A549 (cell line): ENCODE measurements at regions not wholly inside any gene's neighbourhood (a gene's known extent, or its start where the extent isn't known, plus 50 kb on each side); places are given as distances from the start of the nearest gene placed in this dataset.
"Not testable (repeated sequence)": the region's sequence is repeated elsewhere in the genome, so short reads cannot be mapped to it uniquely, and the experiment has no call there.

Source experiments
- ATAC-seq, 2 experiments: fragments of 200-7000 bp in 1 of 2; fragments of >200 bp in 1 of 2; cut with Nextera tagmentation in 1 of 2; cut with Tn5 transposase in 1 of 2; 3 replicates each; pipeline versions ENCODE4 v1.8.0 to v1.9.1; 2018 to 2020; ENCODE audit warnings: mild to moderate bottlenecking in 1 of 2, moderate library complexity in 1 of 2
- CTCF ChIA-PET: fragments of 300-600 bp; sonication (Branson Sonifier 250); formaldehyde crosslinking; extraction: SDS; loops from one replicate; lab custom pipeline; 2021; ENCODE audit warnings: antibody characterized with exemption, inconsistent platforms; lab: Yijun Ruan, JAX
- POLR2A ChIA-PET: fragments of 350-600 bp; formaldehyde crosslinking; extraction: SDS; loops from one replicate; lab custom pipeline; 2021; ENCODE audit warnings: antibody characterized with exemption, inconsistent platforms; lab: Yijun Ruan, JAX
- DNase-seq, 2 experiments: peaks; one replicate each; pipeline versions ENCODE4 v3.0.0 to v3.0.0-alpha.2; 2011 to 2016; ENCODE audit warnings: low read depth in 1 of 2, low spot score in 1 of 2
- FAIRE-seq: peaks from 2 replicates; lab custom pipeline; 2011; peaks lifted over from hg19 to GRCh38; lab: Jason Lieb, UNC
- H3K27ac ChIP-seq, 2 experiments: fragments of >200 bp; sonication (Bioruptor Twin); formaldehyde crosslinking; 3 replicates each; pipeline ENCODE4 v1.5.1; 2016 to 2017
- H3K4me1 ChIP-seq: fragments of >200 bp; sonication (Bioruptor Twin); formaldehyde crosslinking; 3 replicates; pipeline ENCODE4 v1.6.1; 2016
- H3K4me2 ChIP-seq: fragments of >200 bp; sonication (Bioruptor Twin); formaldehyde crosslinking; 3 replicates; pipeline ENCODE4 v1.6.1; 2016
- H3K4me3 ChIP-seq: fragments of >200 bp; sonication (Bioruptor Twin); formaldehyde crosslinking; 3 replicates; pipeline ENCODE4 v1.5.1; 2016
- H3K9me3 ChIP-seq: fragments of >200 bp; sonication (Bioruptor Twin); formaldehyde crosslinking; 3 replicates; pipeline ENCODE4 v1.6.1; 2016
- ATOH8 ChIP-seq: fragments of 250-450 bp; sonication (Bioruptor Pico); IDR thresholded peaks from 2 replicates; pipeline ENCODE4 v1.5.0; 2020; ENCODE audit warnings: low read depth, mild to moderate bottlenecking, moderate library complexity
- CHD2 ChIP-seq: fragments of 150-350 bp; IDR thresholded peaks from 2 replicates; pipeline ENCODE4 v1.6.1; 2014; ENCODE audit warnings: low read length; ENCODE audit not compliant: partially characterized antibody
- E2F6 ChIP-seq: IDR thresholded peaks from 2 replicates; pipeline ENCODE4 v1.6.1; 2012; ENCODE audit warnings: low read depth, borderline replicate concordance
- EHMT2 ChIP-seq: fragments of 200-600 bp; sonication (generic); IDR thresholded peaks from 2 replicates; pipeline ENCODE4 v1.6.1; 2016; ENCODE audit warnings: antibody characterized with exemption, low read depth, mild to moderate bottlenecking, moderate library complexity
- EP300 ChIP-seq, 2 experiments: fragments of >200 bp; sonication (Bioruptor Twin); formaldehyde crosslinking; IDR thresholded peaks; 2 replicates in 1 of 2; 3 replicates in 1 of 2; pipeline ENCODE4 v1.6.1; 2016 to 2017
- ESRRA ChIP-seq: fragments of 150-350 bp; IDR thresholded peaks from 2 replicates; pipeline ENCODE4 v1.6.1; 2014; ENCODE audit warnings: mild to moderate bottlenecking, low read length, borderline replicate concordance
- GATA3 ChIP-seq: IDR thresholded peaks from 2 replicates; pipeline ENCODE4 v1.6.1; 2012; ENCODE audit warnings: borderline replicate concordance
- HDAC2 ChIP-seq: fragments of 200-600 bp; sonication (generic); IDR thresholded peaks from 2 replicates; pipeline ENCODE4 v1.6.1; 2016
- HMGXB4 ChIP-seq: fragments of 250-450 bp; sonication (Bioruptor Pico); IDR thresholded peaks from 2 replicates; pipeline ENCODE4 v1.5.0; 2021; ENCODE audit warnings: mild to moderate bottlenecking, moderate library complexity, borderline replicate concordance
- HOXB13 ChIP-seq: fragments of 250-450 bp; sonication (Bioruptor Pico); IDR thresholded peaks from 2 replicates; pipeline ENCODE4 v1.5.0; 2020; ENCODE audit warnings: low read depth, mild to moderate bottlenecking, moderate library complexity
- HOXB5 ChIP-seq: fragments of 250-450 bp; sonication (Bioruptor Pico); IDR thresholded peaks from 2 replicates; pipeline ENCODE4 v1.5.0; 2020; ENCODE audit warnings: mild to moderate bottlenecking, moderate library complexity
- JUNB ChIP-seq: fragments of >200 bp; sonication (Bioruptor Twin); formaldehyde crosslinking; IDR thresholded peaks from 2 replicates; pipeline ENCODE4 v1.6.1; 2016
- MAFK ChIP-seq: fragments of 450-650 bp; IDR thresholded peaks from 2 replicates; pipeline ENCODE4 v1.6.1; 2014; ENCODE audit not compliant: partially characterized antibody
- MAX ChIP-seq: IDR thresholded peaks from 2 replicates; pipeline ENCODE4 v1.6.1; 2012
- NFE2L2 ChIP-seq: fragments of 150-350 bp; conservative IDR thresholded peaks from 2 replicates; pipeline ENCODE4 v1.6.1; 2014; ENCODE audit warnings: low read length
- NPAS2 ChIP-seq: fragments of 250-450 bp; sonication (Bioruptor Pico); IDR thresholded peaks from 2 replicates; pipeline ENCODE4 v1.8.0; 2022; ENCODE audit warnings: mild to moderate bottlenecking, moderate library complexity, borderline replicate concordance
- RAD21 ChIP-seq, 2 experiments: fragments of >200 bp in 1 of 2; sonication (Bioruptor Twin) in 1 of 2; formaldehyde crosslinking in 1 of 2; IDR thresholded peaks in 1 of 2; conservative IDR thresholded peaks in 1 of 2; 2 replicates in 1 of 2; 3 replicates in 1 of 2; pipeline ENCODE4 v1.6.1; 2012 to 2018; ENCODE audit warnings: inconsistent platforms in 1 of 2
- RCOR1 ChIP-seq: fragments of 150-350 bp; IDR thresholded peaks from 2 replicates; pipeline ENCODE4 v1.6.1; 2014; ENCODE audit warnings: antibody characterized with exemption, low read length, low read depth
- REST ChIP-seq: fragments of 200-600 bp; sonication (generic); IDR thresholded peaks from 2 replicates; pipeline ENCODE4 v1.6.1; 2016; ENCODE audit warnings: antibody characterized with exemption, mild to moderate bottlenecking, moderate library complexity
- RFX5 ChIP-seq: fragments of 450-650 bp; IDR thresholded peaks from 2 replicates; pipeline ENCODE4 v1.7.1; 2014; ENCODE audit warnings: antibody characterized with exemption, mild to moderate bottlenecking, moderate library complexity
- SMC3 ChIP-seq: fragments of >200 bp; sonication (Bioruptor Twin); formaldehyde crosslinking; IDR thresholded peaks from 3 replicates; pipeline ENCODE4 v1.6.1; 2018; ENCODE audit warnings: inconsistent platforms
- SREBF2 ChIP-seq: fragments of 450-650 bp; IDR thresholded peaks from 2 replicates; pipeline ENCODE4 v1.6.1; 2014; ENCODE audit warnings: mild to moderate bottlenecking, moderate library complexity
- TFCP2L1 ChIP-seq: fragments of 250-450 bp; sonication (Bioruptor Pico); IDR thresholded peaks from 2 replicates; pipeline ENCODE4 v1.5.0; 2021; ENCODE audit warnings: mild to moderate bottlenecking
- TP53 ChIP-seq: fragments of 250-450 bp; sonication (Bioruptor Pico); IDR thresholded peaks from 2 replicates; pipeline ENCODE4 v1.5.0; 2021; ENCODE audit warnings: mild to moderate bottlenecking, moderate library complexity
- ZNF302 ChIP-seq: fragments of 250-450 bp; sonication (Bioruptor Pico); IDR thresholded peaks from 2 replicates; pipeline ENCODE4 v1.9.0; 2021; ENCODE audit warnings: inconsistent platforms, mild to moderate bottlenecking, moderate library complexity
- WGBS: methylation state at CpG from one replicate; pipeline ENCODE4 v1.1.6; 2017; ENCODE audit errors: missing lambda C conversion rate; 5-methylcytosine and 5-hydroxymethylcytosine counted together

- DNase-seq, H3K4me2 ChIP-seq, H3K27ac ChIP-seq, H3K4me3 ChIP-seq, POLR2A ChIA-PET, FAIRE-seq, H3K9me3 ChIP-seq, H3K4me1 ChIP-seq: not testable (repeated sequence)
- CTCF ChIA-PET: interaction anchor here (0.6 to 0.8 kb wide), 2 partner anchors 48 to 1935 kb away, joined by 3 to 4 read pairs; no protein-coding TSS in a partner anchor
- peak in 1 of 2 experiments; percentile 39; a peak in 2 of 6 replicates for ATAC-seq
- WGBS: 93% methylated on average over 66 of the region's 70 CpGs
Observed at GRCh38 chr7:47052541-47053208, 529.2 kb downstream of the TNS3 start.

GRCh38 chr7:47049234-47049774 is 532.6 kb downstream of the TNS3 start:
- Histone ChIP-seq H3K4me3 (no peak overlapping the region), H3K9me3 (no peaks in the 10 kb centered on the region), H3K4me1 (no peaks in the 10 kb centered on the region), H3K27ac (no peak overlapping the region), H3K4me2 (no peak overlapping the region)
- TF ChIP-seq JUNB (no peak), NFE2L2 (no peak), HOXB5 (CRISPR knock-in tag) (no peak), EHMT2 (no peak), MAX (no peak), RCOR1 (no peak), HOXB13 (no peak), ATOH8 (CRISPR knock-in tag) (no peak), HDAC2 (no peak), ESRRA (no peak), MAFK (no peak), NPAS2 (CRISPR knock-in tag) (no peak)
- FAIRE-seq (no peak), DNase-seq (no peak), ATAC-seq (no peak)
- POLR2A ChIA-PET: no interaction called here
- CTCF ChIA-PET: interaction anchor here (0.6 to 1.3 kb wide), 3 partner anchors 39 to 407 kb away, joined by 3 read pairs; no protein-coding TSS in a partner anchor
- WGBS: 64% methylated on average over 13 of the region's 13 CpGs

GRCh38 chr7:47047384-47047783 is 534.5 kb downstream of the TNS3 start:
- TF ChIP-seq MAFK (no peak), TP53 (CRISPR knock-in tag) (no peak), TFCP2L1 (CRISPR knock-in tag) (no peak), ZNF302 (CRISPR knock-in tag) (no peak), RCOR1 (no peak), EP300 (IDR thresholded peaks at IDR 0.05) (no peak), SMC3 (no peak), SREBF2 (no peak), RFX5 (no peak), CHD2 (no peak), REST (no peak), E2F6 (no peak), HMGXB4 (CRISPR knock-in tag) (no peak), GATA3 (no peak), RAD21 (conservative IDR thresholded peaks at IDR 0.05 in 1 of 2, IDR thresholded peaks at IDR 0.05 in 1 of 2) (no peak)
- no peak overlapping the region for H3K4me2 ChIP-seq
- H3K4me3 ChIP-seq: no peak overlapping the region
- no peak overlapping the region for H3K27ac ChIP-seq
- POLR2A ChIA-PET: no interaction called here
- H3K9me3 ChIP-seq: no peaks in the 10 kb centered on the region
- WGBS: 78% methylated on average over 2 of the region's 2 CpGs
- DNase-seq: no peak
- no peak for FAIRE-seq
- CTCF ChIA-PET: interaction anchor here (0.9 kb wide), 1 partner anchor 24 kb away, joined by 3 read pairs; no protein-coding TSS in a partner anchor
- H3K4me1 ChIP-seq: no peaks in the 10 kb centered on the region
- ATAC-seq: no peak
